Lung (tissue), 11 donors: ENCODE measurements at regions not wholly inside any gene's neighbourhood (a gene's known extent, or its start where the extent isn't known, plus 50 kb on each side); places are given as distances from the start of the nearest gene placed in this dataset.

Experiments used
- ATAC-seq: fragments of 200-7000 bp; cut with Tn5 transposase; one replicate; pipeline ENCODE4 v1.9.1; 2020; ENCODE audit warnings: moderate number of reproducible peaks; ENCODE audit not compliant: insufficient read depth, low FRiP score
- DNase-seq, 3 donors: peaks; one replicate each; pipeline ENCODE4 v3.0.0-alpha.2; 2013 to 2017
- H3K27ac ChIP-seq, 2 donors: one replicate each; pipeline ENCODE4 v1.5.1; 2013; ENCODE audit warnings: mild to moderate bottlenecking in 2 of 2, moderate library complexity in 2 of 2, control low read depth in 1 of 2, inconsistent platforms in 1 of 2, low read depth in 1 of 2, low read length in 1 of 2
- H3K27me3 ChIP-seq, 3 donors: one replicate each; pipeline ENCODE4 v1.5.1; 2013; ENCODE audit warnings: low read length in 2 of 3; ENCODE audit not compliant: control insufficient read depth in 3 of 3, insufficient read depth in 3 of 3
- H3K36me3 ChIP-seq, 4 donors: one replicate each; pipeline ENCODE4 v1.5.1; 2013; ENCODE audit warnings: low read length in 4 of 4, mild to moderate bottlenecking in 1 of 4, moderate library complexity in 1 of 4; ENCODE audit not compliant: control insufficient read depth in 4 of 4, insufficient read depth in 4 of 4
- H3K4me1 ChIP-seq, 5 donors: one replicate each; pipeline ENCODE4 v1.5.1; 2013; ENCODE audit warnings: low read length in 5 of 5, mild to moderate bottlenecking in 2 of 5, moderate library complexity in 1 of 5; ENCODE audit not compliant: control insufficient read depth in 5 of 5, insufficient read depth in 5 of 5
- H3K4me3 ChIP-seq: one replicate; pipeline ENCODE4 v1.5.1; 2013; ENCODE audit warnings: mild to moderate bottlenecking, control low read depth, moderate library complexity
- H3K9ac ChIP-seq, 2 donors: one replicate each; pipeline ENCODE4 v1.5.1; 2013; ENCODE audit warnings: low read length in 2 of 2, control low read depth in 1 of 2; ENCODE audit not compliant: insufficient read depth in 1 of 2
- H3K9me3 ChIP-seq, 4 donors: one replicate each; pipeline ENCODE4 v1.5.1; 2013; ENCODE audit warnings: low read length in 3 of 4, mild to moderate bottlenecking in 1 of 4, moderate library complexity in 1 of 4; ENCODE audit not compliant: control insufficient read depth in 4 of 4, insufficient read depth in 3 of 4
- WGBS, 2 donors: extraction: QIAGEN DNeasy Blood & Tissue Kit; methylation state at CpG; one replicate each; pipeline ENCODE4 v1.1.7; 2013; 5-methylcytosine and 5-hydroxymethylcytosine counted together
- TF ChIP-seq, protein P1 (sequence below): IDR thresholded peaks from 2 replicates; pipeline ENCODE4 v1.5.1; 2012; ENCODE audit warnings: mild to moderate bottlenecking; ENCODE audit errors: control extremely low read depth, extremely low read depth
- donor health status: control.
- donor health status: control.
- donor health status: Bipolar disorder and iron deficiency.
- donor health status: healthy.
- donor health status: DM: yes; HTN: yes; CAD: no.

DNA sequence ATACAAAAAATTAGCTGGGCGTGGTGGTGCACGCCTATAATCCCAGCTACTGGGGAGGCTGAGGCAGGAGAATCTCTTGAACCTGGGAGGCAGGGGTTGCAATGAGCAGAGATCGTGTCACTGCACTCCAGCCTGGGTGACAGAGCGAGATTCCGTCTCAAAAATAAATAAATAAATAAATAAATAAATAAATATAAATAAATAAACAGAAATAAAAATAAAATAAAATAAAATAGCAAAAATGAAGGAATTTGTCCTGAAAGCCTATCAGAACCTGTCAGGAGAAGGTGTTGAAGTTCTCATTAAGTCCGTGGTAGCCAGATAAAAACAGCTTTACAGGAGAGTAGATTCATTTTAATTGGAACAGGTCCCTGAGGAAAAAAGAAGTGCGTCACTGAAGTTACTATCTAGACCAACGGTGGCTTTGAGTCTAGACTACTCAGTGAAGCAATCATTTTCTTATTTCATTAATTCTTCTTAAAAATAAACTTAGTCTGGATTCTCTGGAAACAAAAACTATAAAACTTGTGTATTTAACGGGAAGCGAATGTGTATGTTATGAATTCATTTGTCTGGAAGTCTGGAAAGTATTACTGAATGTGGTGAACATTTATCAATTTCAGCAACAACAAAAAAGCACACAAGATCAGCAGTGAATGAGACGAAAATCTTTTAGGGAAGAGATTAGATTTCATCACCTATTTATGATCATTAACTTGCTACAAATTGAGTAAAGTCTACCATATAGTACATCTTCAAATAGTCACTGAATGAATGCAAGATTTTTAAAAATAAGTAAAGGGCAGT lies 248.5 kb upstream of the PDE3A start:
- H3K4me3 ChIP-seq = no peak overlapping the region
- no peak overlapping the region for H3K27ac ChIP-seq
- TF ChIP-seq, protein P1, sequence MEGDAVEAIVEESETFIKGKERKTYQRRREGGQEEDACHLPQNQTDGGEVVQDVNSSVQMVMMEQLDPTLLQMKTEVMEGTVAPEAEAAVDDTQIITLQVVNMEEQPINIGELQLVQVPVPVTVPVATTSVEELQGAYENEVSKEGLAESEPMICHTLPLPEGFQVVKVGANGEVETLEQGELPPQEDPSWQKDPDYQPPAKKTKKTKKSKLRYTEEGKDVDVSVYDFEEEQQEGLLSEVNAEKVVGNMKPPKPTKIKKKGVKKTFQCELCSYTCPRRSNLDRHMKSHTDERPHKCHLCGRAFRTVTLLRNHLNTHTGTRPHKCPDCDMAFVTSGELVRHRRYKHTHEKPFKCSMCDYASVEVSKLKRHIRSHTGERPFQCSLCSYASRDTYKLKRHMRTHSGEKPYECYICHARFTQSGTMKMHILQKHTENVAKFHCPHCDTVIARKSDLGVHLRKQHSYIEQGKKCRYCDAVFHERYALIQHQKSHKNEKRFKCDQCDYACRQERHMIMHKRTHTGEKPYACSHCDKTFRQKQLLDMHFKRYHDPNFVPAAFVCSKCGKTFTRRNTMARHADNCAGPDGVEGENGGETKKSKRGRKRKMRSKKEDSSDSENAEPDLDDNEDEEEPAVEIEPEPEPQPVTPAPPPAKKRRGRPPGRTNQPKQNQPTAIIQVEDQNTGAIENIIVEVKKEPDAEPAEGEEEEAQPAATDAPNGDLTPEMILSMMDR = no peak
- 86 to 88% methylated on average over 11 of the region's 11 CpGs for WGBS, 2 donors
- no peaks in the 10 kb centered on the region for H3K36me3 ChIP-seq
- no peaks in the 10 kb centered on the region for H3K9me3 ChIP-seq
- no peaks in the 10 kb centered on the region for H3K4me1 ChIP-seq
- H3K27me3 ChIP-seq = no peaks in the 10 kb centered on the region
- no peak for DNase-seq
- no peak for ATAC-seq
- H3K9ac ChIP-seq = no peak overlapping the region

- ATAC-seq (no peak), DNase-seq (no peak)
- H3K27me3 ChIP-seq = no peaks in the 10 kb centered on the region
- no peak overlapping the region for H3K4me3 ChIP-seq
- no peak overlapping the region for H3K9ac ChIP-seq
- H3K4me1 ChIP-seq = no peaks in the 10 kb centered on the region
- no peak overlapping the region for H3K27ac ChIP-seq
- no peaks in the 10 kb centered on the region for H3K36me3 ChIP-seq
- TF ChIP-seq, protein P1 = no peak
- no peaks in the 10 kb centered on the region for H3K9me3 ChIP-seq
Observed at GRCh38 chr12:20120403-20120725, 248.0 kb upstream of the PDE3A start.

DNA sequence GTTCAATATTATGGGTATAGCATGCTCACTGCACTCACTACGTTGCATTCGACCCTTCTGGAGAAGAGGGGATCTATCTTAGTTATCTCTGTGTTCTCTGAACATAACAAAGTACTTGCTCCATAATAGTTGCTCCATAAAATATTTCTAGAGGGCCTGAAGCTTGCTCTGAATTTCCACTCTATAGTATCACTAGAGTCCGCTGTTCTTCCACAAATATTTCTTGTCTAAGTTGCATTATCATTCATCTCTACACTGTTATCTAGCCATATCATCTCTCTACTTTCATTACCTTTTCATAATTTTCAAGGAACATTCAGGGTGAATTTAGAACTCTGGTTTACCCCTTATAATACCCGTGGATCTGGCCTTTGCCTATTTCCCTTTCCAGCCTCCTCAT lies 246.1 kb upstream of the PDE3A start:
- DNase-seq (no peak), ATAC-seq (no peak)
- no peaks in the 10 kb centered on the region for H3K9me3 ChIP-seq
- H3K4me3 ChIP-seq = no peak overlapping the region
- no peak overlapping the region for H3K27ac ChIP-seq
- no peaks in the 10 kb centered on the region for H3K36me3 ChIP-seq
- H3K27me3 ChIP-seq = no peaks in the 10 kb centered on the region
- TF ChIP-seq, protein P1 = no peak
- 81 to 87% methylated on average over 4 of the region's 4 CpGs for WGBS, 2 donors
- H3K4me1 ChIP-seq = no peaks in the 10 kb centered on the region
- H3K9ac ChIP-seq = no peak overlapping the region

GRCh38 chr12:20123465-20123864 lies 244.9 kb upstream of the PDE3A start:
- no peaks in the 10 kb centered on the region for H3K4me1 ChIP-seq
- H3K9ac ChIP-seq = no peak overlapping the region
- WGBS, 2 donors = 76 to 90% methylated on average over 4 of the region's 4 CpGs
- no peak overlapping the region for H3K27ac ChIP-seq
- H3K36me3 ChIP-seq = no peaks in the 10 kb centered on the region
- H3K9me3 ChIP-seq = no peaks in the 10 kb centered on the region
- ATAC-seq = no peak
- no peak for DNase-seq
- TF ChIP-seq, protein P1 = no peak
- H3K4me3 ChIP-seq = no peak overlapping the region
- no peaks in the 10 kb centered on the region for H3K27me3 ChIP-seq
